ENCODE measurements at regions not wholly inside any gene's neighbourhood (a gene's known extent, or its start where the extent isn't known, plus 50 kb on each side); places are given as distances from the start of the nearest gene placed in this dataset.

DNA sequence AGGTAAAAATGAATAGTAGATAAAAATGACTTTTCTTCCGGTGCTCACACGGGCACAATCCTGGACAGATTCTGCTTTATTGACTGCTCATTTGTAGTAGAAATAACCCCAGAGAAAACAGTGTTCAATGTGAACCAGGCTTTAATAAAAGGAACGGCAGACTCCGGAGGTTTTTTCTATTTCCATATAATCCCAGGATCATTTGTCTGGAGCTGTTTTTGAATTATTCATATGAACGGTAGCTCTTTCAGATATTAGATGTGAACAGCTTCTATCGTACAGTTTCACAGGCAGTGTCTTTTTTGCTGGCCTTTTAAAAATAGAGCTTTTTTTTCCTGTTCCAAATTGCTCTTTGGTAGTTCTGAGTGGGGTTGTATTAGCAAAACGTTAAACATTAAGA is 347.3 kb downstream of the MFSD1 start:
- Histone ChIP-seq H3K79me2 (ENCODE audit: control insufficient read depth, insufficient read depth, low read length) (no peaks in the 10 kb centered on the region), H3K4me2 (ENCODE audit: extremely low read depth, insufficient read depth, low read length) (no peak overlapping the region), H3K36me3 (ENCODE audit: control insufficient read depth, insufficient read depth, low read length) (no peaks in the 10 kb centered on the region), H2AFZ (ENCODE audit: low read length) (no peak overlapping the region), H3K27ac (ENCODE audit: insufficient read depth, low read length) (no peak overlapping the region), H3K27me3 (ENCODE audit: control insufficient read depth, insufficient read depth, low read length) (no peaks in the 10 kb centered on the region), H3K9ac (ENCODE audit: insufficient read depth, low read length) (no peak overlapping the region), H3K4me3 (replicated peaks in 1 of 4; ENCODE audit: control extremely low read depth in 1 of 4, insufficient read depth in 1 of 4, low read depth in 3 of 4, low read length in 4 of 4) (no peak overlapping the region), H4K20me1 (ENCODE audit: control insufficient read depth, extremely low read depth, insufficient read depth, low read length) (no peaks in the 10 kb centered on the region), H3K9me3 (ENCODE audit: control insufficient read depth, insufficient read depth, low read depth, low read length) (no peaks in the 10 kb centered on the region), H3K4me1 (ENCODE audit: control insufficient read depth, extremely low read depth, insufficient read depth, low read length) (no peaks in the 10 kb centered on the region)
- TF ChIP-seq CTCF (conservative IDR thresholded peaks at IDR 0.05 in 1 of 2, IDR thresholded peaks at IDR 0.05 in 1 of 2; ENCODE audit: low read depth in 1 of 2, low read length in 2 of 2): no peak
- TF ChIP-seq EZH2 (IDR thresholded peaks at IDR 0.05; ENCODE audit: low read length, missing control alignments): no peak
- DNase-seq (ENCODE audit: low read depth in 2 of 2): no peak

DNA sequence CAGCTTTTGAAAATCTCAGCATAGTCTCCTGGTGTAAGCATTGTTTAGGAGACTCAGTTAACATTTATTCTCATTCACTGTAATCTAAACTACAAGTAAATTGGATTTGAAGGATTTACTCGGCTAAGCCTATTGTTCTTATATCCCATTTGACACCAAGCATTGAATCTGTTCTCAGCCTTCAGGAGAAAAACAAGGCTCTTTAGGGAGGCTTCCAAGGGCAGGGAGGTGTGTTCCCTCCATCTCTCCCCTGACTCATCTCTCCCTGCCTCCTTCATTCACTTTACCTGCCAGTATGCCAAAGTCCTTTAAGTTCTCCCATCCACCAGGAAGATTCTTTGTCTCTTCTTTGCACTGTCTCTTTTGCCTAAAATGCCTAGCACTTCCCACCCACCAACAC is 347.8 kb downstream of the MFSD1 start:
- Histone ChIP-seq H3K4me1 (ENCODE audit: control insufficient read depth, extremely low read depth, insufficient read depth, low read length) (no peaks in the 10 kb centered on the region), H3K79me2 (ENCODE audit: control insufficient read depth, insufficient read depth, low read length) (no peaks in the 10 kb centered on the region), H3K4me3 (replicated peaks in 1 of 4; ENCODE audit: control extremely low read depth in 1 of 4, insufficient read depth in 1 of 4, low read depth in 3 of 4, low read length in 4 of 4) (no peak overlapping the region), H3K27me3 (ENCODE audit: control insufficient read depth, insufficient read depth, low read length) (no peaks in the 10 kb centered on the region), H4K20me1 (ENCODE audit: control insufficient read depth, extremely low read depth, insufficient read depth, low read length) (no peaks in the 10 kb centered on the region), H3K9me3 (ENCODE audit: control insufficient read depth, insufficient read depth, low read depth, low read length) (no peaks in the 10 kb centered on the region), H3K4me2 (ENCODE audit: extremely low read depth, insufficient read depth, low read length) (no peak overlapping the region), H3K9ac (ENCODE audit: insufficient read depth, low read length) (no peak overlapping the region), H2AFZ (ENCODE audit: low read length) (no peak overlapping the region), H3K27ac (ENCODE audit: insufficient read depth, low read length) (no peak overlapping the region), H3K36me3 (ENCODE audit: control insufficient read depth, insufficient read depth, low read length) (no peaks in the 10 kb centered on the region)
- TF ChIP-seq EZH2 (IDR thresholded peaks at IDR 0.05; ENCODE audit: low read length, missing control alignments) (no peak), CTCF (conservative IDR thresholded peaks at IDR 0.05 in 1 of 2, IDR thresholded peaks at IDR 0.05 in 1 of 2; ENCODE audit: low read depth in 1 of 2, low read length in 2 of 2) (no peak)
- DNase-seq (ENCODE audit: low read depth in 2 of 2): no peak

DNA sequence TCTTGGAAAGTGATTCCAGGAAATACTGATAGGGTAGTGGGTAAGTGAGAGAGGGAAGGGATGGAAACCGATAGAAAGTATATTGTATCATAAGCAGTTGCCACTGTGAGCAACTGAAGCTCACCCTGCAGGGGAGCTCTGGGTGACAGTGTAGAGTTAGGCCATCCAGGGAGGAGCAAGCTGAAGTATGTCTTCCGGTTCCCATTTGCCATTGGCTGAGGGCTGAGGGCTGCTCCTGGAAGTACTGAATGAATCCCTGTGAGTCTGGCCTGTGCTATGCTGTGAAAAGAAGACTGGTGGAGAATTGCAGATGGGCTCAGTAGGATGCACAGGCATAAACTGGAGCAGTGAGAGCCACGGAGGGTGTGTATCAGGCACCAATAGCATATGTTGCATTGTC is 348.3 kb downstream of the MFSD1 start:
- Histone ChIP-seq H3K9me3 (ENCODE audit: control insufficient read depth, insufficient read depth, low read depth, low read length) (no peaks in the 10 kb centered on the region), H2AFZ (ENCODE audit: low read length) (no peak overlapping the region), H3K4me1 (ENCODE audit: control insufficient read depth, extremely low read depth, insufficient read depth, low read length) (no peaks in the 10 kb centered on the region), H3K27me3 (ENCODE audit: control insufficient read depth, insufficient read depth, low read length) (no peaks in the 10 kb centered on the region), H4K20me1 (ENCODE audit: control insufficient read depth, extremely low read depth, insufficient read depth, low read length) (no peaks in the 10 kb centered on the region), H3K36me3 (ENCODE audit: control insufficient read depth, insufficient read depth, low read length) (no peaks in the 10 kb centered on the region), H3K9ac (ENCODE audit: insufficient read depth, low read length) (no peak overlapping the region), H3K4me3 (replicated peaks in 1 of 4; ENCODE audit: control extremely low read depth in 1 of 4, insufficient read depth in 1 of 4, low read depth in 3 of 4, low read length in 4 of 4) (no peak overlapping the region), H3K4me2 (ENCODE audit: extremely low read depth, insufficient read depth, low read length) (no peak overlapping the region), H3K79me2 (ENCODE audit: control insufficient read depth, insufficient read depth, low read length) (no peaks in the 10 kb centered on the region), H3K27ac (ENCODE audit: insufficient read depth, low read length) (no peak overlapping the region)
- no peak for DNase-seq (ENCODE audit: low read depth in 2 of 2)
- TF ChIP-seq CTCF (conservative IDR thresholded peaks at IDR 0.05 in 1 of 2, IDR thresholded peaks at IDR 0.05 in 1 of 2; ENCODE audit: low read depth in 1 of 2, low read length in 2 of 2) (no peak), EZH2 (IDR thresholded peaks at IDR 0.05; ENCODE audit: low read length, missing control alignments) (no peak)
